GM19099 (cell line): ENCODE measurements at regions not wholly inside any gene's neighbourhood (a gene's known extent, or its start where the extent isn't known, plus 50 kb on each side); places are given as distances from the start of the nearest gene placed in this dataset.

Experiments used
- POLR2A ChIP-seq: IDR thresholded peaks from 3 replicates; pipeline ENCODE4 v1.6.1; 2011; ENCODE audit warnings: low read depth; ENCODE audit not compliant: insufficient read length; ENCODE audit errors: extremely low read depth

- TF ChIP-seq POLR2A, result no peak
These were observed 192.6 kb upstream of the FOXN3 start for GRCh38 chr14:89609500-89610100.

- TF ChIP-seq POLR2A, result no peak
These were observed 190.4 kb upstream of the FOXN3 start for GRCh38 chr14:89607453-89607852.

GRCh38 chr14:89603938-89604480 is 187.0 kb upstream of the FOXN3 start:
- TF ChIP-seq POLR2A, result no peak

- TF ChIP-seq POLR2A, result no peak
These were observed 184.2 kb upstream of the FOXN3 start for GRCh38 chr14:89600950-89601826.

GRCh38 chr14:89600029-89600428 is 183.0 kb upstream of the FOXN3 start:
- no peak for TF ChIP-seq POLR2A

- TF ChIP-seq POLR2A, result no peak
These were observed 181.6 kb upstream of the FOXN3 start for GRCh38 chr14:89598548-89599186.

GRCh38 chr14:89592961-89593360 is 175.9 kb upstream of the FOXN3 start:
- no peak for TF ChIP-seq POLR2A

GRCh38 chr14:89589400-89590118 is 172.5 kb upstream of the FOXN3 start:
- TF ChIP-seq POLR2A, result no peak

GRCh38 chr14:89588840-89589296 is 171.8 kb upstream of the FOXN3 start:
- no peak for TF ChIP-seq POLR2A

GRCh38 chr14:89588016-89588415 is 171.0 kb upstream of the FOXN3 start:
- no peak for TF ChIP-seq POLR2A

GRCh38 chr14:89587136-89587420 is 170.0 kb upstream of the FOXN3 start:
- no peak for TF ChIP-seq POLR2A

- TF ChIP-seq POLR2A, result no peak
These were observed 169.5 kb upstream of the FOXN3 start for GRCh38 chr14:89586258-89587135.

- TF ChIP-seq POLR2A, result no peak
These were observed 161.1 kb upstream of the FOXN3 start for GRCh38 chr14:89578156-89578555.

GRCh38 chr14:89576960-89577359 is 159.9 kb upstream of the FOXN3 start:
- no peak for TF ChIP-seq POLR2A
